ENCODE measurements at regions not wholly inside any gene's neighbourhood (a gene's known extent, or its start where the extent isn't known, plus 50 kb on each side); places are given as distances from the start of the nearest gene placed in this dataset.

DNA sequence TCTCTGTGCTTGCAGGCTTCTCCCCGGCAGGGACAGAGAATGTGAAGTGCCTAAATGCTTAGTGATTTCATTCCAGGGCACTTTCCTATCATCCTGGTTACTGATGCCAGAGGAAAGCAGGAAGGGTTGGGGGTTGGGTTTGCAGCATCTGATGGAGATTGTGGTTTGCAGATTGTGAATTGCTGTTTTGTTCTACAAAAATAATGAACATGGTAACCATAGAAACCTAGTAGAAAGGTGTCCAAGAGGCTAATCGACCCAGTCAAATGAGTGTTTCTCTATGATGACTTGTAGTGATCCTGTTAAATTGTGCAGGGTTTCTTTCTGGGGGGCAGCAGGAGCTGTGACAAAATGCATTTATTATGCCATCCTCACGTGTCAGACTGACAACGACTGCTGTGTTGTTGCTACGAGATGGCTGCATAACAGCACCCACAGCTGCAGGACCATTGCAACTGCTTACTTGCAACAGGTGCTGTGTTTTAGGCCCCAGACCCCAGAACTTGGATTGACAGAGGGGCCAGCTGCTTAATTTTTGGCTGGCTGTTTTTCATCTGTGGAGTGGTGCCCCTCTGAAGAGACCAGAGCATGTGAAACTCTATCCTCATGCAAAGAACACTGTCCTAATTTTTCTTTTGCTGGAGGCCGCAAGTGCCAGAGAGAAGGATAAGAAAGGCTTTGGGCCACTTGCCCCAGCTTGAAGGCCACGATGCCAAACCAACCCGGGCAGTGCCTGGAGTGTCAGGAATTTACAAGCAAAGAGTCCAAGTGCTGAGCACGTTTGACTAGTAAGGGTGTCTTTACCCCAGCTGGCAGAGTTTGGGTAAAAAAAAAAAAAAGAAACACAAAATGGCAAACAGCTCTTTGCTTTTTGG is 397.8 kb downstream of the GADD45G start:
- ChIA-PET POLR2A (no interaction called here), SMC1A (ENCODE audit: uncharacterized antibody, unreplicated experiment) (no interaction called here), CTCF (interaction anchor here (1.7 to 2.0 kb wide), 2 partner anchors 400 to 405 kb away, joined by 4 to 6 read pairs; no protein-coding TSS in a partner anchor), RAD21 (ENCODE audit: unreplicated experiment) (no interaction called here)
- FAIRE-seq = no peak
- ATAC-seq = no peak
- Histone ChIP-seq H3K9ac (ENCODE audit: control insufficient read depth, insufficient read depth, low read length) (no peak overlapping the region), H4K20me1 (ENCODE audit: control insufficient read depth, insufficient read depth) (no peaks in the 10 kb centered on the region), H3K4me3 (no peak overlapping the region), H3K79me2 (ENCODE audit: control insufficient read depth, insufficient read depth, low read length) (no peaks in the 10 kb centered on the region), H3K27ac (ENCODE audit: control insufficient read depth, insufficient read depth) (no peak overlapping the region), H3K4me1 (ENCODE audit: control insufficient read depth, insufficient read depth, low read length) (peaks cover 12% of the 10 kb centered on the region), H2AFZ (ENCODE audit: control insufficient read depth, low read depth, low read length) (no peak overlapping the region), H3K9me3 (replicated peaks; ENCODE audit: control insufficient read depth, insufficient read depth, low read length) (no peaks in the 10 kb centered on the region; the same call in 2 of the 3 replicates), H3K36me3 (ENCODE audit: control insufficient read depth in 2 of 2, insufficient read depth in 2 of 2, low read length in 1 of 2) (no peaks in the 10 kb centered on the region), H3K27me3 (replicated peaks in 1 of 2; ENCODE audit: control insufficient read depth in 2 of 2, insufficient read depth in 2 of 2, low read length in 1 of 2) (no peaks in the 10 kb centered on the region), H3K4me2 (ENCODE audit: control insufficient read depth, insufficient read depth) (no peak overlapping the region)
- TF ChIP-seq, protein P1, sequence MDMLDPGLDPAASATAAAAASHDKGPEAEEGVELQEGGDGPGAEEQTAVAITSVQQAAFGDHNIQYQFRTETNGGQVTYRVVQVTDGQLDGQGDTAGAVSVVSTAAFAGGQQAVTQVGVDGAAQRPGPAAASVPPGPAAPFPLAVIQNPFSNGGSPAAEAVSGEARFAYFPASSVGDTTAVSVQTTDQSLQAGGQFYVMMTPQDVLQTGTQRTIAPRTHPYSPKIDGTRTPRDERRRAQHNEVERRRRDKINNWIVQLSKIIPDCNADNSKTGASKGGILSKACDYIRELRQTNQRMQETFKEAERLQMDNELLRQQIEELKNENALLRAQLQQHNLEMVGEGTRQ (IDR thresholded peaks at IDR 0.05; ENCODE audit: borderline replicate concordance, low read depth, low read length) = no peak
- in situ Hi-C loops (cut with MboI) = no loop called here
- intact Hi-C loops (cut with micrococcal nuclease; ENCODE audit: unreplicated experiment) = no loop called here
- BruUV-seq (replicated peaks) = no TSS peak
- no peak for DNase-seq (ENCODE audit: low read depth, low spot score)
- WGBS (ENCODE audit: insufficient coverage, insufficient replicate concordance, low lambda C conversion rate, missing lambda C conversion rate) = 48% methylated on average over 9 of the region's 9 CpGs

- Histone ChIP-seq H3K36me3 (ENCODE audit: control insufficient read depth in 2 of 2, insufficient read depth in 2 of 2, low read length in 1 of 2) (no peaks in the 10 kb centered on the region), H3K27me3 (replicated peaks in 1 of 2; ENCODE audit: control insufficient read depth in 2 of 2, insufficient read depth in 2 of 2, low read length in 1 of 2) (no peaks in the 10 kb centered on the region), H4K20me1 (ENCODE audit: control insufficient read depth, insufficient read depth) (no peaks in the 10 kb centered on the region), H3K9me3 (replicated peaks; ENCODE audit: control insufficient read depth, insufficient read depth, low read length) (no peaks in the 10 kb centered on the region; the same call in 2 of the 3 replicates), H3K4me2 (ENCODE audit: control insufficient read depth, insufficient read depth) (no peak overlapping the region), H3K79me2 (ENCODE audit: control insufficient read depth, insufficient read depth, low read length) (no peaks in the 10 kb centered on the region), H3K27ac (ENCODE audit: control insufficient read depth, insufficient read depth) (no peak overlapping the region), H3K9ac (ENCODE audit: control insufficient read depth, insufficient read depth, low read length) (no peak overlapping the region), H3K4me1 (ENCODE audit: control insufficient read depth, insufficient read depth, low read length) (no peaks in the 10 kb centered on the region), H2AFZ (ENCODE audit: control insufficient read depth, low read depth, low read length) (no peak overlapping the region), H3K4me3 (no peak overlapping the region)
- 2% methylated on average over 3 of the region's 3 CpGs for WGBS (ENCODE audit: insufficient coverage, insufficient replicate concordance, low lambda C conversion rate, missing lambda C conversion rate)
- CTCF ChIA-PET = interaction anchor here (0.7 to 1.6 kb wide), 2 partner anchors 94 to 212 kb away, joined by 3 read pairs; no protein-coding TSS in a partner anchor
- FAIRE-seq = no peak
- in situ Hi-C loops (cut with MboI) = no loop called here
- ATAC-seq = no peak
- SMC1A ChIA-PET (ENCODE audit: uncharacterized antibody, unreplicated experiment) = no interaction called here
- intact Hi-C loops (cut with micrococcal nuclease; ENCODE audit: unreplicated experiment) = no loop called here
- POLR2A ChIA-PET = no interaction called here
- no peak for DNase-seq (ENCODE audit: low read depth, low spot score)
- RAD21 ChIA-PET (ENCODE audit: unreplicated experiment) = no interaction called here
- BruUV-seq (replicated peaks) = no TSS peak
- TF ChIP-seq SRF (IDR thresholded peaks at IDR 0.05; ENCODE audit: low read depth in 2 of 2, low read length in 2 of 2) = no peak
- no peak for TF ChIP-seq PML (IDR thresholded peaks at IDR 0.05; ENCODE audit: low read length)
- TF ChIP-seq GABPA (IDR thresholded peaks at IDR 0.05; ENCODE audit: low read depth) = no peak
- TF ChIP-seq ZSCAN29 (IDR thresholded peaks at IDR 0.05) = no peak
- TF ChIP-seq YBX1 (IDR thresholded peaks at IDR 0.05) = no peak
- no peak for TF ChIP-seq STAT3 (IDR thresholded peaks at IDR 0.05; ENCODE audit: low read depth, low read length)
- no peak for TF ChIP-seq CBX5 (IDR thresholded peaks at IDR 0.05; ENCODE audit: low read depth)
- no peak for TF ChIP-seq SMAD5 (IDR thresholded peaks at IDR 0.05; ENCODE audit: low read depth)
- no peak for TF ChIP-seq PAX5 (IDR thresholded peaks at IDR 0.05; ENCODE audit: borderline replicate concordance, low read depth, low read length)
- no peak for TF ChIP-seq MEF2A (IDR thresholded peaks at IDR 0.05; ENCODE audit: insufficient read depth, low read depth, low read length)
- TF ChIP-seq ZNF207 (IDR thresholded peaks at IDR 0.05; ENCODE audit: borderline replicate concordance) = no peak
- TF ChIP-seq MTA2 (IDR thresholded peaks at IDR 0.05; ENCODE audit: low read depth) = no peak
- TF ChIP-seq, protein P2, sequence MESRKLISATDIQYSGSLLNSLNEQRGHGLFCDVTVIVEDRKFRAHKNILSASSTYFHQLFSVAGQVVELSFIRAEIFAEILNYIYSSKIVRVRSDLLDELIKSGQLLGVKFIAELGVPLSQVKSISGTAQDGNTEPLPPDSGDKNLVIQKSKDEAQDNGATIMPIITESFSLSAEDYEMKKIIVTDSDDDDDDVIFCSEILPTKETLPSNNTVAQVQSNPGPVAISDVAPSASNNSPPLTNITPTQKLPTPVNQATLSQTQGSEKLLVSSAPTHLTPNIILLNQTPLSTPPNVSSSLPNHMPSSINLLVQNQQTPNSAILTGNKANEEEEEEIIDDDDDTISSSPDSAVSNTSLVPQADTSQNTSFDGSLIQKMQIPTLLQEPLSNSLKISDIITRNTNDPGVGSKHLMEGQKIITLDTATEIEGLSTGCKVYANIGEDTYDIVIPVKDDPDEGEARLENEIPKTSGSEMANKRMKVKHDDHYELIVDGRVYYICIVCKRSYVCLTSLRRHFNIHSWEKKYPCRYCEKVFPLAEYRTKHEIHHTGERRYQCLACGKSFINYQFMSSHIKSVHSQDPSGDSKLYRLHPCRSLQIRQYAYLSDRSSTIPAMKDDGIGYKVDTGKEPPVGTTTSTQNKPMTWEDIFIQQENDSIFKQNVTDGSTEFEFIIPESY (IDR thresholded peaks at IDR 0.05) = no peak
- TF ChIP-seq SUPT20H (IDR thresholded peaks at IDR 0.05; ENCODE audit: borderline replicate concordance, control insufficient read depth, low read depth, low read length) = no peak
- no peak for TF ChIP-seq RB1 (IDR thresholded peaks at IDR 0.05; ENCODE audit: borderline replicate concordance)
These were observed 400.6 kb downstream of the GADD45G start for GRCh38 chr9:90005388-90005787.
